Stimulated activated CD8-positive, alpha-beta memory T cell treated with anti-CD3 and anti-CD28 coated beads, Interleukin-15, amount 100 ng/mL, for 48 hours (primary cell): ENCODE measurements at regions not wholly inside any gene's neighbourhood (a gene's known extent, or its start where the extent isn't known, plus 50 kb on each side); places are given as distances from the start of the nearest gene placed in this dataset.

Source experiments
- DNase-seq, 2 donors: peaks; one replicate each; pipeline ENCODE4 v3.0.0-alpha.2; 2020; ENCODE audit warnings: low read depth in 2 of 2

DNA sequence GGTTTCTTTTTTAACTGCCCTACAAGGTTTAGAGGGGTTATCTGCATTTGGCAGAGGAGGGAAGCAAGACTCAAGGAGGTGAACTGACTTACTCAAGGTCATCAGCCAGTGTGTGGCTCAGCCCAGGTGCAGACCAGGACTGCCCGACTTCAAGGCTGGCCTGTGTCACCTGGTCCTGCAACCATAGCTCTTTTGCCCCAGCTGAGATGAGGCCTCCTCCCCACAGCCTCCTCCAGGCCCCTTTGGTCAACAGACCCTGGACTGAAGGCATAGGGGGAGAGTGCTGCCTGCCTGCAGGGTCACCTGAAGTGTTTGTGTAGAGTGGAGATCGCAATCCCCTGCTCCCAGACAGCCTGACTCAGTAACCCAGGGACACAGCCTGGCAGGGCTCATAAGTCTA lies 168.5 kb upstream of the GLI2 start:
- no peak for DNase-seq

DNA sequence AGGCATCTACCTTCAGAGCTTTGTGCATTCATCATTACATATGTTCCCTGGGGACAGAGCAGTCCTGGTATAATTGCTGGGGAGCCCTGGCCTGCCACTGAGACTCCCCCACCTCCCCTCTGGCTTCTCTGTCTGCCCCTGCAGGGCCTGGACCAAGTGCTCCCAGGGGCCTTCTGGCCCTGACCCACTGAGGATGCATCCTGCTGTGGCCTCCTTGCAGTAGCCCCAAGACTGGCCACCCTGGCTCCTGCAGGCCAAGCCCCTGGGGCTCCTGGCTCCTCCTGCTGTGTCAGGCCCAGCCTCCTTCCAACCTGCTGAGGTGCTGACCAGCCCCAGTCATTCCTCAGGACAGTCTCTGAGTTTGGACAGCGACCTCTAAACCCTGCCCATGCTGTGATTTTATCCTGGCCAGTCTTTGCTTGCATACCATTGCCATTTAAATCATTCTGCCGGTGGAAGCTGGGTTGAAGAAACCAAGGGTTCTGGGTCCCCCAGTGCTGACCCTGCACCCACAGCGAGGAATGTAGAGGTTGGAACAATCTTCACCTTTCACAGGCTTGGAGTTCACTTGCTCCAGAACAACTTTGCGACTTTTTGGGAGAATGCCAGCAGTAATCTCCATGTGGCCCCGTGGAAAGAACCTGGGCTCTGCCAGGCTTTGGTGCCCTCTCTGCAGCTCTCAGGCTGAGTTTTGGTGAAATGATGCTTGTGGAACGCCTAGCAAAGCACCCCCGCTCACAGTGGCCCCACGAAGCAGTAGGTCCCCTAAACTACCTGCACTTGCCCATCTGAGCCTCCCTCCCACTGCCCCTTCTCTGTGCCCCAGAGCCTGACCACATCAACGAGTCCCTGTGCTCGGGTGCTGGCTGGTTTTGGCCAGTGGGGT lies 167.3 kb upstream of the GLI2 start:
- DNase-seq, result no peak

DNA sequence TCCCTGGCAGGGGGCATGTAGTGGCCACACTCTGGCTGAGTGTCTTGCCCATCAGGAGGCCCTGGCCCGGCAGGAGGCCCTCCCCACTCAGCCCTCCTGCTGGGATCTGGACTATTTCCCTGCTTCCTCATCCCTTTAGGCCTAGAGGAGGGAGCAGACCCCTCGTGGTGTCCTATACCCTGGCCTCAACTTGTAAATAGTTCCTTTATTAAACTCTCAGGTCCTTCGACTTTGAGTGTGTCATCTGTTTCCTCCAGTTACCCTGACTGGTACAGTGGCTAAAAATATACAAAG lies 166.7 kb upstream of the GLI2 start:
- no peak for DNase-seq

DNA sequence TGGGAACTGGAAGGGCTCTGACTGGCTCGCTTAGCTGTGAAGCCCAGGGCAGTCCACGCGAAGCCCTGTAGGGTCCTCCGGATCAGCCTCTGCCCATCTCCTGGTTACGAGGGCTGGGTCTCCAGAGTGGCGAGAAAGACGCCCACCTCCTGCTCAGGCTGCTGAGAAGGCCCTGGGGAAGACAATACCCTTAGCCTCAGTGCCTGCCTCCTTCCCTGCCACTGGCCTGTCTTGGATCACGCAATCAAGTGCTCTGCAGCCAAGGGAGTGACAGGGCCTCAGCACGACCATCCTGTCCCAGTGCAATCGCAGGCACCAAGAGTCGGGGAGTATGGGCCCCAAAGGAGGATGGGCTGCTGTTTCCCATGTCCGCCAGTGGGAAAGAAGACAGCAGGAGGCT lies 165.7 kb upstream of the GLI2 start:
- DNase-seq, result no peak

DNA sequence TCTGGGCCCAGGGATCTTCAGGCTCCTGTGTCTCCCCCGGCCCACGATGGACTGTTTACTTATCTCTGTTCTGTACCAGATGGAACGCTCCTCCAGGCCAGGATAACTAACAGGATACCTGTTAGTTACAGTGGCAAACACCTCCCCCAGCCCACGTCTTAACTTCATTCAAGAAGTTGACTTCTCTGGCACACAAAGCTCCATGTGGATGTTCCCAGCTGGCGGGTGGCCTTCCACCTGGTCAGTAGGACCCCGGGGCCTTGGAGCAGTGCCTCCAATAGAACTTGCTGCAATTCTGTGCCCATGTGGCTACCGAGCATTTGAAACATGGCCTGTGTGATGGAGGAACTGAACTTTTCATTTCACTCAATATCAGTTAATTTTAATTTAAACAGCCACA lies 165.1 kb upstream of the GLI2 start:
- DNase-seq, result no peak

DNA sequence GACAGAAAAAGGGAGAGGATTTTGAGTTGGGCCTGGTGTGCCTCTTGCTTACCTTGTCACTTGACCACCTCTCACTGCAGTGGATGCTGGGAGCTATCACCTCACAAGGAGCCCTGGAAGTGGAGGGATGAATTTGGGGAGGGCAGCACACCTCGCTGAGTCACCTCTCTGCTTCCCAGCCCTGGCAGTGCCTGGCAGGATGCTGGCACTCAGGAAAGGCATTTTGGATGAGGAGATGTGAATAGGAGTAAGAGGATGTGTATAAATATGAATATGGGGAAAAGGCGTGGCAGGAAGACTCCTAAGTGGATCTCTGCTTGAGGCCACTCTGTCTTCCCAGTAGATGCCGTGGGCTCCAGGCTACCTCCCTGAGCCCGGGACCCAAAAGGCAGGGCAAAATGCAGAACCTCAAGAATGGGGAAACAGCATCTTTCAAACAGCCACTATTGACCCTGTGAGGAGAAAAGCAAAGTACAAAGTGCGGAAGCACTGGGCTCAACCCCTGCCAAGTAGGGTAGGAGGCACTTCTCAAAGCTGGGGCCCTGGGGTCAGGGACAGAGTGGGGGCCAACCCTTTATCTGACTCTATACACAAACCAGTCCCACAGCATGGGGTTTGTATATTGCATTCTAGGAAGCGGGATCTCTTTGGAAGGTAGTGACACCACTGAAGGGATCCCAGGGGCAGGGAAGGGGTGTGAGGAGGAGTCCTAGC lies 164.5 kb upstream of the GLI2 start:
- DNase-seq, result no peak

DNA sequence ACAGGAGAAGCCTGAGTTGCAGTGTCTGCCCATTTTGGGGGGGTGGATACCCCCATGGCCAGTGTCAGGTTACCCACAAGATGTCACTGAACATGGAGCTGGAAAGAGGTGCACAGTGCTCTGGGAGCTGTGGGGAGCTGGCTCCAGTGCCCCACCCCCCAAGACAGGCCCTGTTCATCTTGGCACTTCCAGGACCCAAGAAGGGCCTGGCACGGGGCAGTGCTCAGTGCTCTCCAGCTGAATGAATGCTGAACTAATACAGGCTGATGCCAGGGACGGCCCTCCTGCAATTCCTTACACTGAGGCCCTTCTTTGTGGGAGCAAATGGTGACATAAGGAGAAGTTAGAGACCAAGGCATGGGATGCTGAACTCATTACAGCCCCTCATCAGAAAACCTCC lies 163.4 kb upstream of the GLI2 start:
- DNase-seq, result no peak

DNA sequence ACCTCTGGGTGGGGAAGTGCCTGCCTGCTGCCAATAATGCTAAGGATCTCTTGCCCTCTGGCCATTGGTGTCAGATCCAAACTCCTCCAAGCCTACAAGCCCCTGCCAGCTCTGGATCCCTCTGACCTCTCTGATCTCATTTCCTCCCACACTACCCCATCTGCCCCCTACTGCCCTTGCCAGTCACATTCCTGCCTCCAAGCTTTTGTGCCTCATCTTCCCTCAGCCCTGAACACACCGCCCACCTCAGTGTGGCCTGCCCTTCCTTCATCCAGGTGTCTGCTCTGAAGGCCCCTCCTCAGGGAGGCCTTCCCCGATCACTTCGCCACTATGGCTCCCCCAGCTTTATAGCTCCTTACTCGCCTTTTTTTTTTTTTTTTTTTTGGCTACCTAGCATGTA lies 161.0 kb upstream of the GLI2 start:
- DNase-seq, result no peak

DNA sequence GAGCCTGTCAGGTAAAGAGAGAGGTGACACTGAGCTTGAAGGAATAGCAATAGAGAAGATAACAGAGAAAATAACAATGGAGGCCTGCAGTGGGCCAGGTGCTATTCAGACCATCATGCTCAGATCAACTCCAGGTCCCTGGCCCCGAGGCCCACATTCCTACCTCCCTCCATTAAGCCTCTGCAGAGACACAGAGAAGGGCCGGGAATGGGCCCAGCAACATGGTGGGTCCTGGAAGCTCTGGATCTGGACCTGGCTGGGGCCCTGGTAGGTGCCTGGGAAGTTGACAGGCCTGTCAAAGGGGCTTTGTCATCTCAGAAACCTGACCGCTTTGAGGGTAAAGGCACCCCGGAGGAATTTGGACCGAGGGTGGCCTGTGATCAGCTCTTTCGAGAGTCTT lies 159.7 kb upstream of the GLI2 start:
- DNase-seq, result no peak

DNA sequence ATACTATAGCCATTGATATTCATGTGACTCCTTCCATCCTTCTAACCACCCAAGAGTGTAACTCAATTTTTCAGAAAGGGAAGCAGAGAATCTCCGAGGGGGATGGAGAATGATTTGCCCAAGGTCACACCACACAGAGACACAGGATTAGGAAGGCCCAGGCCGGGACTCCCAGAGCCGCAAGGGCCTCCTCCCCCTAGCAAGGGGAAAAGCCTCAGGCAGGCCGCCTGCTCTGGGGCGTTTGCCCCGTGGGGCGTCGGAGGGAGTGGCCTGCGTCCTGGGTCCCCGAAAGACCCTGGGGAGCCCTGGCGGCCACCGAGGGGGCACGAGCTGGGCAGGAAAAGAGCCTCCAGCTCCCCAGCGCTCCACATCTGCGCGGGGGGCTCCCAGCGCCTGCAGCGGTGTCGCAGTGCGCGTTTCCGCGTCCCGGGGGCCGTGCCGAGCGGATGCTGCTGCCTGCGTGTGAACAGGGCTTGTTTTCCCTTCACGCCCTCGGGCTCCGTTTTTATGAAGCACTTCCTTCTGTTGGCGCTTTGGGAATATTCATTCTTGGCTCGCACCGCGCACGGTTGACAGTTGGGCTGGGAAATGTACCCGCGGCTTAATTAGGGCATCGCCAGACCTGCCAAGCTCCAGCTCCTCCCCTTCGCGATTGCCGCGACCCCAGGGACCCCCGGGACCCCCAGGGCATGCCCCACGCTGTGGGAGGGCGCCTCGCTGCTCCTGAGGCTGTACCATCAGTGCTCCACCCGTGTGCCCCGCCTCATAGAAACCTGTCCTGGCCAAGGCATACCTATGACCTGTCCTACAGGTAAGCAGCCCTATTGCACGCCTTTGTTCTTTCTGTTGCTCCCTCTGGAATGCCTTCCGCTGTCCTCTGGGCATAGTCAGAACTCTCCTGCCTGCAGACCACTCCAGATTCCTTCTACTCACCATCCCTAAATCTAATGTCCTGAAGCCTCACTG lies 158.9 kb upstream of the GLI2 start:
- DNase-seq, result no peak

DNA sequence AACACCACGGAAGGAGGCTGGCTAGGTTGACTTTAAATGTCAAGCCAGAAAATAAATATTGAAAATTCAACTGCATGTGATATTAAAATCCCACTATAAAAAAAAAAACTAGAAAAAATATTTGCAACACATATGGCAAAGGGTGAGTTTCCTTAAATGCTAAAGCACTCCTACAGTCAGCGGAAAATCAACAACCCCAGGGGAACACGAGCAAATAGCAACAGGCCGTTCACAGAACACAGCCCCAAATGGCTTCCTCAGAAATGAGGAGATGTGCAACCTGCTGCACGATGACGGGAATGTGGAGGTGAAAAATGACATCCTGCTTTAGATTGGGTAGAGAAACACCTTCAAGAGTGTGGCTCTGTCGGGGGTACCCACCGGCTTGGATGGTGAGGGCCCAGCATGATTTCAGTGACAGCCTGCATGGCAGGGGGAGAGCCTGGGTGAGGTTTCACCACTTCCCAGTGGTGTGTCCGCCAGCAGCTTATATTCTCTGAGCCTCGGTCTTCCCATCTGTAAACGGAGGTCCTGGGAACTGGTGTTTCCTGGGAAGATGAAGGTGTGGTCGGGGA lies 157.9 kb upstream of the GLI2 start:
- DNase-seq, result no peak

DNA sequence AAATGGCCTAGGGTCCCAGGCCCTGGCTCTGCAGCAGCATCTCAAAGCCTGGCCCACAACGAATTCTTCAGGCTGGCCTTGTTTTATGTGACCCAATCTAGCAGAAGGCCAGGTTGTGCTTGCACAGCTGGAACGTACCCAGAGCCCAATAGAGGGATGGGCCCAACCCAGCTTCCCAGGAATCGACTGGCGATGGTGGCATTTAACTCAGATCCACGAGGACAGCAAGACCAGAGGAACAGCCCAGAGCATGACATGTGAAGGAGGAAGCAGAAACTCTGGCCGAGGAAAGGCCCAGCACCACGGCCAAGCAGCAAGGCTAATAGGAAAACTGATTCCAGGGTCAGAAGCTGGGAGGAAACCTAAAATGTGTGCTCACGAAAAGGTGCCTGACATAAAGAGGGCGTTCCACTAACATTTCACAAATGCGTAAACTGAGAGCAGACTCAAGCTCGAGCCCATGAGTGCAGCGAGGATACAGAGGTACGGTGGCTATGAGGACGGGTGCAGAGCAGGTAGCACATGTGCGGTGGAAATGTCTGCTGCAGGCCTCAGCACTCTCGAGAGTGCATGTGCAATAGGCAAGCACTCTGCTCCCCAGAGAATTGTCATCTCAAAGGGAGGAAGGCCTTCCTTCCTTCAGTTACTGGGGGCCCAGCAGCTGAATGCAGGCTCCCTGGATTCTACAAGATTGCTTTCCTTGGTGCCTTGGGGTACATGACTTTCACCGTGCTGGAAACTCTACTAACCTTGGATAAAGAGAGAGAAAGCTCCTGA lies 156.9 kb upstream of the GLI2 start:
- DNase-seq, result no peak

DNA sequence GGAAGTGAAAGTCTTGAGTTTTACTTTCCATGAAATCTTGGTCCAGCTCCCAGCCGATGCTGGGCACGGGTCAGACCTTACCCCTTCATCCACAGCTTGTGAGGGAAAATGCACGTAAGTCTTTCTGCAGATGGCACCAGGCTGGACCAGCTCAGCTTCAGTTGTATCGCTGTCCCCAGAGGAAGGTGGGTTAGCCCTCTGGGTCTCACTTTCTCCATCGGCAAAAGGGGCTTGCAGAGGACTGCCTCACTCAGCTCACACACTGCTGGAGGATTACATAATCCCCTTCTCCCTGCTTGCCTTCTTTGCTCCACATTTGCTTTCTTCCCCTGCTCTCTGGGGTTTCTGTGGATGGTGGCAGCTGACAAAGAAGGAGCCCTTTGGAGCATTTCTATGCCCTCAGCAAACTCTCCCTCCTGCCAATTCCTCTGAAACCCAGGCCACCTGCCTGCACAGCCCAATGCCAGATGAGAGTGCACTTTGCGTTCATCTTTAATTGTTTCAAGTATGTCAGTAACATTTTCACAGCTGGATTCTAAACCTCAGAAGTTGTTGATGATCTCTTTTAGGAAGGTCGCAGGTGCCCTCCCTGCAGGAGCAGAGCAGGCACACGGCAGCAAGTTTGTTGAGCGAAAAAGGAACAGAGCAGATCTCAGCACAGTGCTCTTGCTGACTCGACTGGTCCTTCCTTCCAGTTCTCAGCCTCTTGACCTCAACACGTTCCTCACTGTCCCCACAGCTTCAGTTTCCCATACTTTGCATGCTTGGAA lies 155.6 kb upstream of the GLI2 start:
- DNase-seq, result no peak

DNA sequence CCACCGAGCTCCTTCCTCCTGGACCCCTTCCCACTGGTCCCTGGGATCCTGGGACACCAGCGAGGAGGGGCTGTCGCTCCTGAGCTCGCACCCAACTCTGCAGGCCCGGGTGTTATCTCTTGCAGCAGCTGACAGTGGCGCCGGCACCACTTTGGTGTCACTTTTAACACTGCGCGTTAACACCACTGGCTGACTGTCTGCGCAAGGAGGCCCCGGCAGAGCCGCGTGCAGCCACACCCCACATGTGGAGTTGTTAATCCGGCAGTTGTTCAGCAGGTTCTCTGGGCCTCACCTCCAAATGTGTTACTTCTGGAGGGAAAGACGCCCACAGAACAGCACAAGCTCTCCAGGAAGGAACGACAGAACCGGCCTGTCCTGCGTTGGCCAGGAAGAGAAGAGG lies 155.0 kb upstream of the GLI2 start:
- no peak for DNase-seq

DNA sequence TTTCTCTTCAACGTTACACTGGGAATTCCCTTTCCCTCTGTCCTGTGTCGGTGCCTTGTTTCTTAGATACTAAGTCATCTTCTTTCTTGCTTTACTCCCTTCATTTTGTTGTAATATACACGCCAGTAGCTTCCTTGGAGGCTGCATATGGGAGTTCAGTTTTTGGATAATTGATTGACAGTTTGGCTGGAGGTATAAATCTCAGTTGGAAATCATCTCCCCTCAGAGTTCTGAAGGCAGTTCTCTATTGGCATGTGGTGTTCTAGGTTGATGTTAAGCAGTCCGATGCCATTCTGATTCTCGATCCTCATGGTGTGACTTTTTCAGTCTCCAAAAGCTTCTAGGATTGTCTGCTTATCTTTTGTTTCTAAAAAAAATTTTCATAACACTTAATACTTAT lies 152.5 kb upstream of the GLI2 start:
- DNase-seq, result no peak

DNA sequence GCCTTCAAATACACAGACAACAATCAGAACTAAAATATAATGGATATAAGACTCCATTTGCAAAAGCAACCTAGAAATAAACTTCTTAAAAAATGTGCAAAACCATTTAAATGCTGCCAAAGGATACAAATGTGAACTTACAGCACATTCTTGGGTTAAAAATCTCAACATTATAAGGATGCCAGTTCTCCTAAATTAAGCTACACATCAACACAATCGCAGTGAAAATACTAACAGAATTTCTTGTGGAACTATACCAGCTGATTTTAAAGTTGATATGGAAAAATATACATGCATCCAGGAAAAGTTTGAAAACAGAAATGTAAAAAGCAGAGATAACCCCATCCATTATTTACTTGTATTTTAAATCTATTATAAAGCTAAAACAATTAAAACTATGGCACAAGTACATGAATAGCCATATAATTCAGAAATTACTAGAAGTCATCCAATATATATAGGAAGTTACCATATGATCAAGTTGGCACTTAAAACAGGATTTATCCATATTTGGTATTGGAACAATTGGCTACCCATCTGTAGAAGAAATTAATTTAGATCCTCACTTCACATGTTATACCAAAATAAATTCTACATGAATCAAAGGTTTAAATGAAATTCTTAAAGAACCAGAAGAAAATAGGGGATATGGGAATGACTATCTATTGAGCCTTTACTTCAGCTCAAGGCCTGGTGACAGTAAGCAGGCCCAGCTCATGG lies 151.7 kb upstream of the GLI2 start:
- no peak for DNase-seq

DNA sequence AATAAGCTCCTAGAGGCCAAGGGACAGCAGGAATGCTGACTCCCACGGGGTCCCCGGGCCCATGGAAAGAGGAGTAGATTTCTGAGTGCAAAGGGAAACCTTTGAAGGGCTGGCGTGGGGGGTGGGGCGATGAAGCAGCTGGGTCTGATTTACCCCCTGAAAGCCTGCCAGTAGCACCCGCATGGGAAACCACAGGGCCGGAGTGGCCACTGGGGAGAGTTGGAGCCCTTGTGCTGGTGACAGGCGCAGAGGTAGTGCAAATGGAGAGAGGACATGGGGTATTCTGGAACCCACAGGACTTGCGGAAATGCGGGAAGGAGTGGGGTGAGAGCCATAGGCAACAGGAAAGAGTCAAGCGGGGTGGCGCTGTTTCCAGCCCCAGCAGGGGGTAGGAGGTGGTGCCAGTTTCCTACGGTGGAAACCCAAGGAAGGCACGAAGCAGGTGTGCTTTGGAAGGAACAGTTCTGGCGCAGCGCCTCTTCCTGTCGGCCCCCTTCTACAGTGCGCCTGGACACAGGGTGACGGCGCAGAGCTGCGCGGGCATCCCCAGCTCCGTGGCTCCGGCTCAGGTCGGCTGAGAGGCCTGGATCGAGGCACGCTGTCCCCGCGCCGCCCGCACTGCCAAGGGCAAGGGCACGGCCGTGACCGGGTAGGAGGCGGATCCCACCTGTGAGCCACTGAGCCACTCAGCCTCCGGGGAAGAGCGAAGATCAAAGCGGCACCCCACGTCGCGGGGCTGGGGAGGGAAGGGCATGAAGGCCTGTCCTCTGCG lies 149.0 kb upstream of the GLI2 start:
- no peak for DNase-seq

DNA sequence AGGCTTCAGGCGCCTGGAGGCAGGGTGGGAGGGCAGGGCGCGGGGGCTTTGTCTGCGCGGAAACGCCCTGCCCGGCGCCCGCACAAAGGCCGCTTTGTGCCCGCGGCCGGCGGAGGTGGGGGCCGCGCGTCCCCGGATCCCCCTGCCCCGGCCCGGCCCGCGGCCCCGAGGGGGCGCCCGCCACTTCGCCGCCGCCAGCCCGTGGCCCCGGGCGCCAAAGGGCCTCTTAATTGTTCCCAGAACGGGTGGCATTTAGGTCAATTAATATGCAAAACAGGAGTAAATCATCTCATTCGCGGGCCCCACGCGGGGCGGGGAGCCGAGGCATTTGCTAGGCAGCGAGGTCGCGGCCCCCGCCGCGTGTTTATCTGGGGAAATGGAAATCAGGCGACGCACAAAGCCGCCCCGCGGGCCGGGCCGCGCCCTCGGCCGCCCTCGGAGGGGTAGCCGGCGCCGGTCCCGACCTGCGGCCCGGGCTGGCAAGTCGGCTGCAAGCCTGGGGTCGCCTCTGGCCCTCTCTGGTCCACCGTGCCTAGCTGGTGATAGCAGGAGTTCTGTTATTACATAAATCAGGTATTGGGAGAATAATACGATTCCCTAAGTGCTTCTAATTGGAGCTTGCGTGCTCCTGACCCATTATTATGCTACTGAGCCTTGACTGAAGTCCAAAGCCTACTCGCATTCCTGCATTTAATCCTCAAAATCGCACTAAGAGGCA lies 148.2 kb upstream of the GLI2 start:
- DNase-seq, result no peak

DNA sequence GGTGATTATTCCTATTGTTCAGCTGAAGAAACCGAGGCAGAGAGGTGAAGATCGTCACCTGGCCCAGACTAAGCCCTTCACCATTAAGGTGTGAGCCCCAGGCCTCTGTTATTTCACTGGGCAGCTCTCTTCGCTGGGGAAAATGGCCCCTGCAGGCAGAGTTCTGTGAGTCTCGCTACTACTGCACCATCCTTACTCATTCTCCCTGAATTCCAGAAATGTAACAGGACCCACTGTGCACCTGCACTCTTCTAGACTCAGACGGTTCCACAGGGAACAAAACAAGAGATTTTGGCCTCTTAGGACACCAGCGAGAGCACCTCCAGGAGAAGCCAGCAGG lies 147.7 kb upstream of the GLI2 start:
- no peak for DNase-seq
